Osteocyte (in vitro differentiated cells): ENCODE measurements at regions not wholly inside any gene's neighbourhood (a gene's known extent, or its start where the extent isn't known, plus 50 kb on each side); places are given as distances from the start of the nearest gene placed in this dataset.

Experiments
- DNase-seq: peaks from one replicate; pipeline ENCODE4 v3.0.0; 2021; ENCODE audit warnings: mixed read lengths; ENCODE audit not compliant: unreplicated experiment; ENCODE audit errors: extremely low spot score
- H3K27ac Mint-ChIP-seq: one replicate; pipeline ENCODE4 v1.8.0; 2021; ENCODE audit warnings: mild to moderate bottlenecking, mixed read lengths; ENCODE audit not compliant: unreplicated experiment
- H3K27me3 Mint-ChIP-seq: one replicate; pipeline ENCODE4 v1.8.0; 2021; ENCODE audit warnings: mixed read lengths; ENCODE audit not compliant: unreplicated experiment
- H3K36me3 Mint-ChIP-seq: one replicate; pipeline ENCODE4 v1.8.0; 2021; ENCODE audit warnings: mixed read lengths; ENCODE audit not compliant: unreplicated experiment
- H3K4me1 Mint-ChIP-seq: one replicate; pipeline ENCODE4 v1.8.0; 2021; ENCODE audit warnings: mixed read lengths; ENCODE audit not compliant: unreplicated experiment
- H3K4me3 Mint-ChIP-seq: one replicate; pipeline ENCODE4 v1.8.0; 2021; ENCODE audit warnings: mild to moderate bottlenecking, moderate library complexity, mixed read lengths; ENCODE audit not compliant: unreplicated experiment
- H3K9me3 Mint-ChIP-seq: one replicate; pipeline ENCODE4 v1.8.0; 2021; ENCODE audit warnings: mixed read lengths; ENCODE audit not compliant: unreplicated experiment
- TF ChIP-seq, protein P1 (sequence below): fragments of 200-600 bp; sonication (generic); IDR thresholded peaks from 2 replicates; pipeline ENCODE4 v1.5.0; 2021; ENCODE audit warnings: antibody characterized with exemption, mild to moderate bottlenecking, moderate library complexity

DNA sequence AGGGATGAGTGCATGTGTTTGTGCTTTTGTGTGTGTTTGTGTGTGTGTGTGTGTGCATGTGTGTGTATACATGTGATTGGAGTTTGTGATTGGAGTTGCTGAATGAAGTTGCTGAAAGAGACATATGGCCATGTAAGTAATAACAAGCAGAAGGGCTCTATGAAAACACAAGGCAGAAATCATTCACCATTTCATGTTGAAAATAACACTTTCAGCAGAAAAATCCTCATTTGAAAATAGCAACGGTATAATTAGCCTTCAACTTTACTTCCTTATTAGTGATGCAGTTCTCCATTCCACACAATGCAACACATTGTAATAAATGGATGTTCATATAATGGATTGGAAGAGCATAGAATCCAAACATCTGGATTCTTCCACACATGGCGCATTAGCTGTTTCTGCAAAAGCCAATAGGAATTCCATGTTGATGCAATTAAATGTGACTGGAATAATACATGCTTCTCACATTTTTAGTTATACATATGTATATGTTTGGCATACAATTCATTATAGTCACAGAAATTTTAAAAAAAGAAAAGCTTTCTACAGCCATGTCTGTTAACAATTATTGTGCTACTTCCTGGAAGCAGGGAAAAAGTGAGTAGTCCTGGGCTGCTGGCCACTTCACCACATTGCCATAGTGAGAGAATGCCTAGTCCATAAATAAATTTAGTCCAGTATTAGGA is 538.0 kb downstream of the LTN1 start:
- Mint-ChIP-seq H3K27ac (peak overlapping the region; percentile 10), H3K4me1 (peaks cover 5% of the 10 kb centered on the region), H3K27me3 (no peaks in the 10 kb centered on the region), H3K4me3 (no peak overlapping the region), H3K36me3 (no peaks in the 10 kb centered on the region), H3K9me3 (no peaks in the 10 kb centered on the region)
- TF ChIP-seq, protein P1, sequence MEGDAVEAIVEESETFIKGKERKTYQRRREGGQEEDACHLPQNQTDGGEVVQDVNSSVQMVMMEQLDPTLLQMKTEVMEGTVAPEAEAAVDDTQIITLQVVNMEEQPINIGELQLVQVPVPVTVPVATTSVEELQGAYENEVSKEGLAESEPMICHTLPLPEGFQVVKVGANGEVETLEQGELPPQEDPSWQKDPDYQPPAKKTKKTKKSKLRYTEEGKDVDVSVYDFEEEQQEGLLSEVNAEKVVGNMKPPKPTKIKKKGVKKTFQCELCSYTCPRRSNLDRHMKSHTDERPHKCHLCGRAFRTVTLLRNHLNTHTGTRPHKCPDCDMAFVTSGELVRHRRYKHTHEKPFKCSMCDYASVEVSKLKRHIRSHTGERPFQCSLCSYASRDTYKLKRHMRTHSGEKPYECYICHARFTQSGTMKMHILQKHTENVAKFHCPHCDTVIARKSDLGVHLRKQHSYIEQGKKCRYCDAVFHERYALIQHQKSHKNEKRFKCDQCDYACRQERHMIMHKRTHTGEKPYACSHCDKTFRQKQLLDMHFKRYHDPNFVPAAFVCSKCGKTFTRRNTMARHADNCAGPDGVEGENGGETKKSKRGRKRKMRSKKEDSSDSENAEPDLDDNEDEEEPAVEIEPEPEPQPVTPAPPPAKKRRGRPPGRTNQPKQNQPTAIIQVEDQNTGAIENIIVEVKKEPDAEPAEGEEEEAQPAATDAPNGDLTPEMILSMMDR, result no peak
- no peak for DNase-seq

DNA sequence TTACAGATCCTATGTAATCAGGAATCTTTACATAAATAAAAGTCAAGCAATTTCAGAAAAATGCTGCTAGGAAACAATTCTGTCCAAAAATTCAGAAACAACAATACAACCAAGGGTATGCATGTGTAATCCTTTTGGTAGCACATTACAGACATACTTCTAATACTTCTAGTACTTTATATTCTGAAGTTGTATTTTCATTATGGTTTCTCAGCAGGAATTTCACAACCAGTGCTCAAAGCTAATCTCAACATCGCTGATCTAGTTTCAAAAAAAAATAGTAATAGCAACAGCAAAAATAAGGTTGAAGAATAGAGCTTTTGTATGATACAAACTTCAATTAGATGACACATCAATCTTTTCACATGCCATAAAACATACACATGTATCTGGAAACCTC is 545.2 kb downstream of the LTN1 start:
- Mint-ChIP-seq H3K27me3 (no peaks in the 10 kb centered on the region), H3K27ac (peak overlapping the region; percentile 83), H3K4me1 (peaks cover 50% of the 10 kb centered on the region), H3K4me3 (no peak overlapping the region), H3K36me3 (peaks cover 8% of the 10 kb centered on the region), H3K9me3 (peaks cover 18% of the 10 kb centered on the region)
- TF ChIP-seq, protein P1, result no peak
- no peak for DNase-seq

DNA sequence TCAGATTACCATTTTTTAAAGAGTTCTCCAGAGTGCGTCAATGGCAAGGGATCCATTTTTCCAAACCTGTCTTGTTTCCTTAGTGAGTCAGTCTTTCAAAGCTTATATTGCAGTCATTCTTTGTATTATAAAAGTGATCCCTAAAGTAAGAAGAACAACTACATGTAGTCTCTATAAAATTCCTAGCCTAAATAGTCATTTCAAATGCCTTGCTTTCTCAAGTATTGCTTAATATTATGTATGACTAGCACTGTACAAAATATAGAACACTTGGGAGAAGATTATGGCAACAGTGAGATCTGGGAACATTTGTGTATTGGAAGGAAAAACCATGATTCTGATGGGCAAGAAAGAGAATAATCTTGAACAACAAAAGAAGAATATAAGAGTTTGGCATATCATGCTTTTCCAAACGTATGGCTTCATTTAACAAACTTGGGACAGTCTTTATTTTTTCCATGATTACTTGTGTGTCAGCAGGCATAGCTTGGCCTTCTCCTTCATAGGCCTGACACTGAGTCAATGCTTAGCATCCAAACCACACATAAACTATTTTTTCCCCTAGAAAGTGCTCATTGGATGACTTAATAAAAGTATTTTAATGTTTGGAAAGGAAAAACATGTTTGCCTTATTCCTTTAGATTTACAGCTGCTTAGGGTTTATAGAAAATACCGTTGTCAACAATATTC is 547.4 kb downstream of the LTN1 start:
- H3K4me3 Mint-ChIP-seq, result no peak overlapping the region
- peak overlapping the region; percentile 80 for H3K27ac Mint-ChIP-seq
- peaks cover 65% of the 10 kb centered on the region for H3K4me1 Mint-ChIP-seq
- TF ChIP-seq, protein P1, result no peak
- H3K27me3 Mint-ChIP-seq, result no peaks in the 10 kb centered on the region
- DNase-seq, result no peak
- H3K36me3 Mint-ChIP-seq, result peaks cover 8% of the 10 kb centered on the region
- peaks cover 25% of the 10 kb centered on the region for H3K9me3 Mint-ChIP-seq

DNA sequence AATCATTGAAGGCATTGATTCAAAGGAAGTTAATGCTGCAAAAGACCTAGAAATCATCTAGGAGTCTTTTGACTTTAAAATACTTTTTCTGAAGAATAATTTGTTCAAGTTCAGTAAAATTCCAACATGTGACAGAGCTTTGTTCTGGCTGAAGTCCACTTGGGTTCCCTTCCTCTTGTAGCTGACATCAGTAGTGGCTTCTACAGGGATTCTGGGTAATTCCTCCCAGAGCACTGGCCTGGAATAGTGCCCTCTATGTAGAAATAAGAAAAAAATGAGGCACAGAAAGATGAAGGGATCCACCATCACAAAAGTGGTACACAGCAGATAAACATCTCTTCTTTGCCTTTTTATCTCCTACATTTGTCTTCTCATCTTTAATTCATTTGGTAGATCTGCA is 548.1 kb downstream of the LTN1 start:
- Mint-ChIP-seq H3K27me3 (no peaks in the 10 kb centered on the region), H3K4me3 (no peak overlapping the region), H3K27ac (peak overlapping the region; percentile 80), H3K9me3 (peaks cover 25% of the 10 kb centered on the region), H3K4me1 (peaks cover 70% of the 10 kb centered on the region), H3K36me3 (peaks cover 8% of the 10 kb centered on the region)
- DNase-seq, result no peak
- TF ChIP-seq, protein P1, result no peak

DNA sequence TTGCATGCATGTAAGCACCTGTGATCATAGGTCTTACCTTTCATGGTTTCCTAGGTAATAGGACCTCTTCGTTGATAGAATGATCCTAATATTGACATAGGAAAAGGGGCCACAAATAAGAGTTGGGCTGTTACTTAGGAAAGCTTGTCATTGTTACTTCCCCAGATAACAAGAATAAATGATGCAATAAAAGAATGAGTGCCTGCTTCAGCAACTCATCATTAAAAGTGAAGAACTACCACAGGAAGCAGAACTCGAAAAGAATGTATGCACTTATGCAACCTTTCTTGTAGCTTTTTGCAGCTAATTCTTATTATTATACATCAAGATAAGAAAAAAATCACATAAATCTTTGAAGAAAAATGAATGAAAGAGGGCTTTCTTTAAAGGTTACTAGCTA is 548.6 kb downstream of the LTN1 start:
- Mint-ChIP-seq H3K4me1 (peaks cover 72% of the 10 kb centered on the region), H3K27ac (no peak overlapping the region), H3K4me3 (no peak overlapping the region), H3K27me3 (no peaks in the 10 kb centered on the region), H3K9me3 (peaks cover 25% of the 10 kb centered on the region), H3K36me3 (peaks cover 8% of the 10 kb centered on the region)
- TF ChIP-seq, protein P1, result no peak
- DNase-seq, result no peak
